Inferior parietal cortex (tissue), 1 donor: ENCODE measurements at regions not wholly inside any gene's neighbourhood (a gene's known extent, or its start where the extent isn't known, plus 50 kb on each side); places are given as distances from the start of the nearest gene placed in this dataset.

ENCODE experiments used
- DNase-seq: peaks from one replicate; pipeline ENCODE4 v3.0.0-alpha.2; 2016; ENCODE audit errors: extremely low spot score

DNA sequence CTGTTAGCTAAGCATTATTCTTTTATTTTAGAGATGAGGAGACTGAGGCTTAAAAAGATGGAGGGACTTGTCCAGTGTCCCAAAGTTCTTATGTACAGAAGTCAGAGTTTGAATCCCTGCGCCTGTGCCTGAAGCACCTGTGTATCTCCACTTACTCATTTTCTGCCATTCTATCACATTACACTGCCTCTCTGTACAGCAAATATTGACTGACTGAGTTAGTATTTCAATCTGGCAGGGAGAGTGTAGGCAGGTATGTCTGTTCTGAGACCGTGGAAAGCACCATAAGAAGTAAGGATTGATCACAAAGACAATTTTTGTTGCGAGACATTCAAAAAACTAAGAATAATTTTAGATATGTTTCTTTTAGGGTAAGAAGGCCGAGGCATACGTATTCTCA, 162.7 kb downstream of the KITLG start:
- no peak for DNase-seq

DNA sequence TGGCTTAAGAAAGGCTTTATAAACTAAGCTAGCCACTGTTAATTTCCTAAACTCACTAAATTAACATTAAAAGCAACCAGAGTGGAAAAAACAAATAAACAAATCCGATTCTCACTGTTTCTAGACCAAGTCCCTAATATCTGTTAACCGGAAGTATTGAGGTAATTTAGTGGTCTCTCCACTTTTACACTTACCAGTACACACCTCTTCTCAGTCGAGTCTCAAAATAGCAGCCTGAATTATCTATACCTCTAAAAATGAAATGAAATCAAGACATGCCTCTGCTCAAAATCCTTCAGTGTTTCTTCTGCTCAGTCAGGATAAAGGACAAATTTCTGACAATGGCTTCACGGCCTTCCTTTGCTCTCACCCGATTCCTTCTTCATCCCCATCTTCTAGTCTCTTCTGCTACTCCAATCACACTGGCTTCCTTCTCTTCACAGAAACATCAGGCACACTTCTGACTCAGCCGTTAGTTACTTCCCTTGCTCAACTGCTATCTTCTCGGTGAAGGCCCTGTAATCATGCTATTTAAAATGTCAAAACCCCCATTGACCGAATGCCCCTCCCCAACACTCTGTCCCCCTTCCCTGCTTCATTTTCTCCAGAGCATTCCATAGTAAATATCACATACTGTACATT, 161.3 kb downstream of the KITLG start:
- no peak for DNase-seq

- DNase-seq: no peak
These were observed 160.5 kb downstream of the KITLG start for GRCh38 chr12:88419794-88420193.

DNA sequence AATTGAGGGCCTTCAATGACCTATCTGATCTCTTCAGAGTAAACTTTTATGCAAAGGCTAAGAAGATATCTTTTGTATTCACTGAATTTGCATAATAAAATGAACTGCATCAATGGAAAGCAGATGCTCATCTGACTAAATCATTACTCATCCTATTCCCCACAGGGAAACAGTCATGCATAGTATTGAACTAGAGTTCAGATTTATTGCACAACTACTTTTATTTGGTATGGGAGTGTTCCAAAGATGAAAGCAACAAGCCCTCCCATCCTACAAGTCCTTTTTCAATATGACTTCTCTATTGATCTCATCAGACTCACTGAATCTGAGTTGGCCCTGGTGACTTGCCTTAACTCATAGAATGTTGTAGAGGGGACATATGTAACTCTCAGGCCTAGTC, 159.8 kb downstream of the KITLG start:
- no peak for DNase-seq

DNA sequence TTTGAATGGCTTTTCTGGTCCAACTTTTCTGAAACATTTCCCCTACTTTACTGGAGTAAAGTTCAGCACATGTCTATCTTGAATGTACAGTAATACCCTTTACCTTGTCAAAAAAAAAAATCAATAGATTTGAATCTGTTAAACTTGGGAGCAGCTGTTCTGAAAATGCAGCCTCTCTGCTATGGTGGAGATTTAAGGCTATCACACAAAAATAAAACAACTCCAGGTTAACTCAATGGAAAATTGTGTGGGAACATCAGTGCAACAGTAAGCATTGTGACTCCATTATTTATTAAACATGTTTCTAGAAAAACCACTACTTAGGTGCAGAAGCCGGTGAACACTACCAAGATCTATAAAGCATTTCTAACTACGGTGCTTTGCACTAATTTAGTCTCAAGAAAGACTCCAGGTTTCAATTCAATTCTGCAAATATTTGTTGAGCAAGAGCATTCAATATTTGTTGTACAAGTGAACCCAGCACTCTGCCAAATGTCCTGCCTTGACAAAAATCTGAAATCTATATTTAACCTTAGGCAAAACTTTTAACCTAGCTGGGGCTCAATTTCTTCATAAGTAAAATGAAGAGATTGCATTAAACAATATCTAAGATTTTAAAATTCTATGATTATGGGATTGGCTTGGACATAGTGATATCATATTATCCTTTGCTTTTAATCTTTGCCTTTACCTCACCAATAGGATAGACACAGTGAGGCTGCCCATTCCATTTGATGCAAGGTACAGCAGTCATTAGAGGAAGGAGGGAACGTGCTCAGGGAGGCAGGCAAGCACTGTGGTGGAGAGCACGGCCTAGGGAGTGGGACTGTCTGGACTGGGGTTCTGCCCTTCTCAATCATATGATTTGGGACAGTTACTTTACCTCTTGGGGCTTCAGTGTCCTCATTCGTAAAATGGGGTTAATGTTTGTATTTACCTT, 155.2 kb downstream of the KITLG start:
- DNase-seq: no peak

GRCh38 chr12:88428350-88428749, 151.9 kb downstream of the KITLG start:
- no peak for DNase-seq

DNA sequence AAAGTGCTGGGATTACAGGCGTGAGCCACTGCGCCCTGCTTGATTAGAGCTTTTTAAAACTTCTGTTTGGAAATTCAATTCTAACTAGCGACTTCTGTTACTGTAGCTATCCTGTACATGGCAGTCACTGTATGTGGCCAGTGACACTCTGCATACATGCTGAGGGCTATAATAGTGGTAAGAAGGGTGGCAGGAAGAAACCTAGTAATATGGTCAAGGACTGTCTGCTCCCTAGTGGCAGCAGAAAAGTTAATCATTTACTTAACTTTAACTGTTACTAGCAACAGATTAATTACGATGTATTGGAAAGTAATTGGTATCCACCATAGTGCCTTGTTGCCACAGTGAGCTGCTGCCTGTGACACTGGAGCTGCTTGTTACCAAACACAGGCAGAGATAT, 149.0 kb downstream of the KITLG start:
- no peak for DNase-seq

DNA sequence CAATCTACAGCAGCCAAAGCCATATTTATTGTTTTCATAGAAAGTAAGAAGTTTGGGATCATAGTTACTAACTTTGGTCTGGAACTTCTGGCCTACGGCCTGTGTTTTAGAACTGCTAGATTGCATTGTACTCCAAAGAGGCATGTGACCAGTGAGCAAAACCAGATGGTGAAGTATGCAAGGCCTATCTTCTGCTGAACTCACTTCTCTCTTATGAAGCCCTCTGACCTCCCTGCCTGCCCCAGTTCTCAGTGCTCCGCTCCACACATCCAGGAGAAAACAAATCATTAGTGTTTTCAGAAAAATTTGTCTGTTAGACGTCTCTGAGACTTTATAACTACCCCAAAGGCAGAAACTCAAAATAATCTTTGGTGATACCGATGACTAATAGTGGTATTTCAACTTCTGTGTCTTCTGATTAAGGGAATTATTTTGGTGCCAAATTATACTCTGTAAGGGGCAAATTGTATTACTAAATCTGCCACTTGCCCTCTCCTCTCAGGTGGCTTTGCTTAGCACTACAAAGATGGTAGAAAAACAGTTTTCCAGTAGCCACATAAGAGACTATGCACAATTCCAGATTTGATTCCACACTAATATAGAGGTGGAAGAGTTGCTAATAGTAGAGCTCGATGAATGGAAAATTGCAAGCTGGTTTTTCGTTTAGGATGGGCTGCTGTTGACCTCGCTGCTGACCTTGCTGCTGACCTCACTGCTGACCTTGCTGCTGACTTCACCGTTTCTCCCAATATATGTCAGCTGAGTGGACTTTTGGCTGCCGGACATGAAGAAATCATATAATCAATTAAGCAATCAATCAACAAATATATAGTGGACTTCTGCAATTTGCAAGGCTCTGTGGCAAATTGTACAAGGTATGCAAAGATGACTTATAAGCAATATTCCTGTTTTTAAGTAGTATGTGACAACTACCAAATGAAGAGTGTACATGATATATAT, 147.5 kb downstream of the KITLG start:
- DNase-seq: no peak

DNA sequence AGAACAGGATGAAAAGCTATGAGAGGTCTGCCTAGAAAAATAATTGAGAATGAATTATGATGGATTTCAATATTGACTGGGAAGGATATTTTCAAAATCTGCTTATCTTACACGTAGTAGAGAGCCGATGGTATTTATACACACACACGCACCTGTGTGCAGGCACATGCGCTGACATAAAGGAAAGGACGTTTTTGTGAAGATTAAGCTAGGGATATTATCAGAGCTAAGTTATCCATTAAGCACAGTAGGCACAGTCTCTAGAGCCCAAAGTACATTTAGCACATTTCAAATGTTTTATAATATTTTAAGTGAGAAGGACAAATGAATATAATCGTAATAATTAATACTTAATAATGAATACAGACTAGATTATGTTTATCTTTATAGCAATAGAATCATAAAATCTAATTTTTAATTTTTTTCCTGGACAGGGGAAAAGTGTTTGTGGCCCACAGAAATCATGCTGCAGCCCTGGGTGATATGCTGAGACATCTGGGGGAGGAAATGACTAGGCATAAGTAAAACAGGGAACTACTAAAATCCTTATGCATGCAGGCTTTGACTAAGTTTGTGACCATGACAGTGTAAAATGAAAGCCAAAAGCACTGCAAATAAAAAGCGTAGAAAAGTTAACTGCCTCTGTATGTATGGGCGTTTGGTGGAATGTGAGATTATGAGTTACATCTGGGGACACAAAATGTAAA, 146.1 kb downstream of the KITLG start:
- peak; percentile 22 for DNase-seq

DNA sequence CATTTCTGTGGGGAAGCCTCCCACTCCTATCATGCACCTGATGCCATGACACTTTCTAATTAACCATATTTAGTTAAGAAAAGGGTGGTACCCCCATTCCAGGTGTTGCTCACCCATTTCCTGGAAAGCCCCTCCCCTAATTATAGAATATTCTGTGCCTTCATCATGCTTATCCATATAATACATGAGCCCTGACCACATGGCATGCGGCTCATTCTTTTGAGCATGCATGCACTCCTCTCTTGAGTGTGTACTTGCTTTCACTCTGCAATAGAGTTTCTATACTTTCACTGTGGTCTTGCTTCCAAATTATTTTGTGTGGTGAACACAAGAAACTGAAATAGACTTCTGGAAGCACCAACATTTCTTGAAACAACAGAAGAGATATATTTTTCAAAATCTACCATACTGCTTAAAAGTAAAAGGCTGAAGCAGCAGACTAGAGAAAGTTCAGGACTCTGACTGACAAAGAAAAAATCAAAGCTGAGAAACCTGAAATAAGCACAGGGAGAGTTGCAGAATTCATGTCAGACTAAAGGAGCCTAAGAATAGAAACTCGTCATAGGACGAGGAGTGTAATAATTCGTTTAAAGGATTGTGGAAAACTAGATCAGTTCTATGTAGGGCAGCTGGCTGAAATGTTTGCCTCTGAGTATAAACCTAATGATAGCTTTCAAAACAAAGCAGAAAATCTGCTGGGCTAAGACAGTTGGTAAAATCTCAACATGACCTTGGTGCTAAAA, 144.8 kb downstream of the KITLG start:
- peak; percentile 44 for DNase-seq

GRCh38 chr12:88437226-88437625, 143.0 kb downstream of the KITLG start:
- no peak for DNase-seq
